ENCODE measurements at regions not wholly inside any gene's neighbourhood (a gene's known extent, or its start where the extent isn't known, plus 50 kb on each side); places are given as distances from the start of the nearest gene placed in this dataset.

DNA sequence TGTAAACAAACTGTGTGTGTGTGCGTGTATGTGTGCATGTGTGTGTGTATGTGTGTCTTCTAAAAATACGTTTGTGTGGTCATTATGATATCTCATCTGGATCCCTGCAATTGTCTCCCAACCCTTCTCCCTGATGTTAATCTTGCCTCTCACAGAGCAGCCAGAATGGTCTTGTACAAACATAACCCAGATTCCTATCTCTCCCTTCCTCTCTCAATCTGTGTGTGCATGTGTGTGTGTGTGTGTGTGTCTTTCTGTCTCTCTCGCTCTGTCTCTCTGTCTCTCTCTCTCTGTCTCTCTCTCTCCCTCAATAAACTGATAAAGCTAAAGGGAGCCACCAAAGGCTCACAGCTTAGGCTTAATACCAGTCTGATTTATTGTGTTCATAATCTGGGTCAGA is 210.8 kb downstream of the PAX3 start:
- DNase-seq, result no peak
- H3K79me2 ChIP-seq (ENCODE audit: low read depth), result no peaks in the 10 kb centered on the region
- no peaks in the 10 kb centered on the region for H3F3A ChIP-seq (ENCODE audit: insufficient read depth, low read depth)
- no TSS peak for BruUV-seq (replicated peaks)
- CTCF ChIA-PET, result no interaction called here
- peaks cover 1% of the 10 kb centered on the region; the same call in 1 of the 2 replicates for H3K27me3 ChIP-seq (ENCODE audit: insufficient read depth, low read depth)
- no peak overlapping the region for H3K27ac ChIP-seq
- H4K20me1 ChIP-seq (ENCODE audit: insufficient read depth), result no peaks in the 10 kb centered on the region
- TF ChIP-seq, protein P1, sequence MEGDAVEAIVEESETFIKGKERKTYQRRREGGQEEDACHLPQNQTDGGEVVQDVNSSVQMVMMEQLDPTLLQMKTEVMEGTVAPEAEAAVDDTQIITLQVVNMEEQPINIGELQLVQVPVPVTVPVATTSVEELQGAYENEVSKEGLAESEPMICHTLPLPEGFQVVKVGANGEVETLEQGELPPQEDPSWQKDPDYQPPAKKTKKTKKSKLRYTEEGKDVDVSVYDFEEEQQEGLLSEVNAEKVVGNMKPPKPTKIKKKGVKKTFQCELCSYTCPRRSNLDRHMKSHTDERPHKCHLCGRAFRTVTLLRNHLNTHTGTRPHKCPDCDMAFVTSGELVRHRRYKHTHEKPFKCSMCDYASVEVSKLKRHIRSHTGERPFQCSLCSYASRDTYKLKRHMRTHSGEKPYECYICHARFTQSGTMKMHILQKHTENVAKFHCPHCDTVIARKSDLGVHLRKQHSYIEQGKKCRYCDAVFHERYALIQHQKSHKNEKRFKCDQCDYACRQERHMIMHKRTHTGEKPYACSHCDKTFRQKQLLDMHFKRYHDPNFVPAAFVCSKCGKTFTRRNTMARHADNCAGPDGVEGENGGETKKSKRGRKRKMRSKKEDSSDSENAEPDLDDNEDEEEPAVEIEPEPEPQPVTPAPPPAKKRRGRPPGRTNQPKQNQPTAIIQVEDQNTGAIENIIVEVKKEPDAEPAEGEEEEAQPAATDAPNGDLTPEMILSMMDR (conservative IDR thresholded peaks at IDR 0.05), result no peak
- no peak overlapping the region for H3K4me3 ChIP-seq
- intact Hi-C loops (cut with micrococcal nuclease; ENCODE audit: unreplicated experiment), result no loop called here
- no peaks in the 10 kb centered on the region for H3K4me1 ChIP-seq (replicated peaks; ENCODE audit: insufficient read depth)
- no peak overlapping the region for H3K4me2 ChIP-seq
- no peaks in the 10 kb centered on the region for H3K9me2 ChIP-seq (ENCODE audit: insufficient read depth)
- POLR2A ChIA-PET (ENCODE audit: unreplicated experiment), result interaction anchor here (0.6 kb wide), 1 partner anchor 771 kb away, joined by 4 read pairs; no protein-coding TSS in a partner anchor
- no peak overlapping the region for H2AFZ ChIP-seq
- H3K36me3 ChIP-seq (ENCODE audit: low read depth), result no peaks in the 10 kb centered on the region
- 0 out of 2 replicates have a peak, but pooled peaks cover 8% of the 10 kb centered on the region for H3K9me3 ChIP-seq (ENCODE audit: insufficient read depth, low read depth)

GRCh38 chr2:222082201-222082600 is 216.6 kb downstream of the PAX3 start:
- ChIA-PET CTCF (no interaction called here), POLR2A (ENCODE audit: unreplicated experiment) (no interaction called here)
- no peak overlapping the region for H2AFZ ChIP-seq
- H3K36me3 ChIP-seq (ENCODE audit: low read depth), result no peaks in the 10 kb centered on the region
- TF ChIP-seq EZH2 (IDR thresholded peaks at IDR 0.05; ENCODE audit: low read depth), result no peak
- TF ChIP-seq, protein P1 (conservative IDR thresholded peaks at IDR 0.05), result no peak
- 0 out of 2 replicates have a peak, but pooled peaks cover 4% of the 10 kb centered on the region for H3K9me3 ChIP-seq (ENCODE audit: insufficient read depth, low read depth)
- no peaks in the 10 kb centered on the region for H4K20me1 ChIP-seq (ENCODE audit: insufficient read depth)
- no peaks in the 10 kb centered on the region for H3K9me2 ChIP-seq (ENCODE audit: insufficient read depth)
- no peak overlapping the region for H3K27ac ChIP-seq
- intact Hi-C loops (cut with micrococcal nuclease; ENCODE audit: unreplicated experiment), result no loop called here
- no peak for DNase-seq
- peaks cover 38% of the 10 kb centered on the region for H3K27me3 ChIP-seq (ENCODE audit: insufficient read depth, low read depth)
- no peak overlapping the region for H3K4me2 ChIP-seq
- no peaks in the 10 kb centered on the region for H3F3A ChIP-seq (ENCODE audit: insufficient read depth, low read depth)
- no peaks in the 10 kb centered on the region for H3K79me2 ChIP-seq (ENCODE audit: low read depth)
- no peaks in the 10 kb centered on the region for H3K4me1 ChIP-seq (replicated peaks; ENCODE audit: insufficient read depth)
- H3K4me3 ChIP-seq, result no peak overlapping the region
- no TSS peak for BruUV-seq (replicated peaks)

DNA sequence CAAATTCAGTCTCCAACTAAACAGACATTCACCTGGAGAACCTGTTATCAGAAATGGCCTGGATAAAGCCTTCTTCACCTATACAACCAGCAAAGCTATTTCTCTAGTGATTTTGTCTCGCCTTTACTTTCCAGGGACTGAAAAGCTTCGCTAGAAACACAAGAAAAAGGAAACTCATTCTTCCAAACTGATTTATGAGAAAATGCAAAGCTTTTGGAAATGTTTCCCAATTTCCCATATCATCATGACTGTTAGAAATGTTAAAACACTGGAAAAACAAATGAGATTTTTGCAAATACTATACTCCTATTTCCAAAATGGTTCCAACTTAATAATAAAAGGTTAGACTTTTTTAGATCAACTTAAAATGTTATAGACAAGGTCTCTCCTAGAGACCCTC is 218.7 kb downstream of the PAX3 start:
- ChIA-PET CTCF (no interaction called here), POLR2A (ENCODE audit: unreplicated experiment) (interaction anchor here (0.6 kb wide), 1 partner anchor 66 kb away, joined by 3 read pairs; no protein-coding TSS in a partner anchor)
- no peak for TF ChIP-seq EZH2 (IDR thresholded peaks at IDR 0.05; ENCODE audit: low read depth)
- TF ChIP-seq, protein P1 (conservative IDR thresholded peaks at IDR 0.05), result no peak
- Histone ChIP-seq H3K36me3 (ENCODE audit: low read depth) (no peaks in the 10 kb centered on the region), H3K4me2 (no peak overlapping the region), H4K20me1 (ENCODE audit: insufficient read depth) (no peaks in the 10 kb centered on the region), H2AFZ (no peak overlapping the region), H3K9me2 (ENCODE audit: insufficient read depth) (no peaks in the 10 kb centered on the region), H3K27ac (no peak overlapping the region), H3K27me3 (ENCODE audit: insufficient read depth, low read depth) (peaks cover 38% of the 10 kb centered on the region), H3K4me3 (no peak overlapping the region), H3K9me3 (ENCODE audit: insufficient read depth, low read depth) (no peaks in the 10 kb centered on the region), H3K79me2 (ENCODE audit: low read depth) (no peaks in the 10 kb centered on the region), H3K4me1 (replicated peaks; ENCODE audit: insufficient read depth) (no peaks in the 10 kb centered on the region), H3F3A (ENCODE audit: insufficient read depth, low read depth) (no peaks in the 10 kb centered on the region)
- DNase-seq, result no peak
- BruUV-seq (replicated peaks), result no TSS peak
- intact Hi-C loops (cut with micrococcal nuclease; ENCODE audit: unreplicated experiment), result no loop called here

All from PC-9 (cell line).